HG03159 (cell line): ENCODE measurements at regions not wholly inside any gene's neighbourhood (a gene's known extent, or its start where the extent isn't known, plus 50 kb on each side); places are given as distances from the start of the nearest gene placed in this dataset.
"Not testable (repeated sequence)": the region's sequence is repeated elsewhere in the genome, so short reads cannot be mapped to it uniquely, and the experiment has no call there.

Experiments used
- ATAC-seq: cut with Tn5 transposase; IDR thresholded peaks from one replicate; pipeline ENCODE4 v1.9.1; 2021; ENCODE audit warnings: mild to moderate bottlenecking, moderate library complexity; ENCODE audit not compliant: unreplicated experiment

GRCh38 chr15:66993874-66994696 is 71.3 kb upstream of the SMAD3 start:
- no peak for ATAC-seq

GRCh38 chr15:66994927-66995656 is 70.3 kb upstream of the SMAD3 start:
- ATAC-seq = no peak

- ATAC-seq = no peak
These were observed 69.3 kb upstream of the SMAD3 start for GRCh38 chr15:66996094-66996493.

DNA sequence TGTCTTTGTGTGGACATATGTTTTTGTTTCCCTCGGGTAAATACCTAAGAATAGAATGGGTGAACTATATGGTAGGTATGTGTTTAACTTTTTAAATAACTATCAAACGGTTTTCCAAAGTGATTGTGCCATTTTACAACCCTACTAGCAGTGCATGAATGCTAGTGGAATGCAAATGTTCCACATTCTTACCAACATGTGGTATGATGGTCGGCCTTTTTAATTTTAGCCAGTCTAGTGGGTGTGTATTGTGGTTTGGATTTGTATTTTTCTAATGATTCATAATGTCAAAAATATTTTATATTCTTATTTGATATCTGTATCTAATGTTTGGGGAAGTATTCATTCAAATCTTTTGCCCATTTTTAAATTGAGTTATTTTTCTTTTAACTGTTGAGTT is 68.2 kb upstream of the SMAD3 start:
- no peak for ATAC-seq

DNA sequence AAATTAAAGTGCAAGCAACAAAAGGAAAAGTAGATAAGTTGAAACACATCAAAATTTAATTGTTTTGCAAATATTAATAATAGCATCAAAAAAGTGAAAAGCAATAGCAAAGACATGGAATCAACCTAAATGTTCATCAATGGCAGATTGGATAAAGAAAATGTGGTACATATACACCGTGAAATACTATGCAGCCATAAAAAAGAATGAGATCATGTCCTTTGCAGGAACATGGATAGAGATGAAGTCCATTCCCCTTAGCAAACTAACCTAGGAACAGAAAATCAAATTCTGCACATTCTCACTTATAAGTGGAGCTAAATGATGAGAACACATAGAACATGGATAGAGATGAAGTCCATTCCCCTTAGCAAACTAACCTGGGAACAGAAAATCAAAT is 67.2 kb upstream of the SMAD3 start:
- not testable (repeated sequence) for ATAC-seq

DNA sequence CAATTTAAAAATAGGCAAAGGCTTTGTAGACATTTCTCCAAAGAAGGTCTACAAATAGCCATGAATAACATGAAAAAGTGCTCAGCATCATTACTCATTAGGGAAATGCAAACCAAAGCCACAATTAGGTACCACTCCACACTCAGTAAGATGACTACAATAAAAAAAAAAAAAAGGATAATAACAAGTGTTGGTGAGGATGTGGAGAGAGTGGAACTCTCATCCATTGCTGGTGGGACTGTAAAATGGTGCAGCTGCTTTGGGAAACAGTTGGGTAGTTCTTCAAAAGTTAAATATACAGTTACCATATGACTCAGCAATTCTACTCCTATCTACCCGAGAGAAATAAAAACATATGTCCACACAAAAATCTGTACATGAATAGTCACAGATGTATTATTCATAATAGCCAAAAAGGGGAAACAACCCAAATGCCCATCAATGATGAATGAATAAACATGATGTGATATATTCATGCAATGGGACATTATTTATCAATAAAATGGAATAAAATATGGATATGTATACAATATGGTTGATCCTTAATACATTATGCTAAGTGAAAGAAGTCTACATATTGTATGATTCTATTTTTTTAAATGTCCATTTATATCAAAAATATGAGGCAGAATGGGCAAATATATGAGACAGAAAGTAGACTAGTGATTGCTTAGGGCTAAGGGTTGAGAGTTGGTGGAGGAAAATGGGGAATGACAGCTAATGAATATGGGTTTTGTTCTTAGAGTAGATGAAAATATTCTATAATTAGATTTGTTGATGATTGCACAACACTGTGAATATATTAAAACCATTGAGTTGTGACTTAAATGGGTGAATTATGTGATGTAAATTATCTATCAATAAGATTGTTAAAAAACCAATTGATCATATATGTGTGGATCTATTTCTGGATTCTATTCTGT is 66.1 kb upstream of the SMAD3 start:
- ATAC-seq = no peak

- no peak for ATAC-seq
These were observed 64.5 kb upstream of the SMAD3 start for GRCh38 chr15:67000896-67001295.

DNA sequence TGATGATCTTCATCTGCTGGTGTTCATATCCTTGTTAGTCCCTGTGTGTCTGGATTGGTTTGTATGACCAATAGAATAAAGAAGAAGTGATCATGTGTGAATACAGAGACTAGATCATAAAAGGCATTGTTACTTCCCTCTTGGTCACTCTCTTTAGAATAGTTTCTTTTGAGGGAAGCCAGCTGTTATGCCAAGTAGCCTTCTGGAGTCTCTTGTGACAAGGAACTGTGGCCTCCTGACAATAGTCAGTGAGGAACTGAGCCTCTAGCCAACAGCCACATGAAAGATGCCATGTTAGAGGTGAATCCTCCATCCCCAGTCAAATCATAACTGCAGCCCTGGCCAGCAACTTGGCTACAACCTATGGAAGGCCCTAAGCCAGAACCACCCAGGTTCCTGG is 63.0 kb upstream of the SMAD3 start:
- ATAC-seq = no peak

DNA sequence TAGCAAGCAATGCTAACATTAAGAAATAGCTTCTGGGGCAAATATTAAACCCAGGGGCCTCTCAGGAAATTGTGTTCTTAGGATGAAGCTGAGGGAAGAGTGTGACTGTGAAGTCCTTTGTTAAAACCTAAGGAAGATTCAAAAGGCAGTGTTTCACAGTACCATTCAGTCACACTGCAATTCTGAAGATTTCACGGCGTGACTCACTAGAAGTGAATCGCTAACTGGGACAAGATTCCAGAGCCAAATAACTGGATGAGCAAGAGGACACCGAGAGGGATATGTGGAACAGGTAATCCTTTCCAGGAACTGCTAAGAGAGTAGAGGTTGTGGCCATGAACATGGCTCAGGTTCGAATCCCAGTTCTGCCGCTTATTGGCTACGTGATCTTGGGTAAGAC is 61.8 kb upstream of the SMAD3 start:
- no peak for ATAC-seq

- ATAC-seq = no peak
These were observed 61.3 kb upstream of the SMAD3 start for GRCh38 chr15:67004142-67004541.

DNA sequence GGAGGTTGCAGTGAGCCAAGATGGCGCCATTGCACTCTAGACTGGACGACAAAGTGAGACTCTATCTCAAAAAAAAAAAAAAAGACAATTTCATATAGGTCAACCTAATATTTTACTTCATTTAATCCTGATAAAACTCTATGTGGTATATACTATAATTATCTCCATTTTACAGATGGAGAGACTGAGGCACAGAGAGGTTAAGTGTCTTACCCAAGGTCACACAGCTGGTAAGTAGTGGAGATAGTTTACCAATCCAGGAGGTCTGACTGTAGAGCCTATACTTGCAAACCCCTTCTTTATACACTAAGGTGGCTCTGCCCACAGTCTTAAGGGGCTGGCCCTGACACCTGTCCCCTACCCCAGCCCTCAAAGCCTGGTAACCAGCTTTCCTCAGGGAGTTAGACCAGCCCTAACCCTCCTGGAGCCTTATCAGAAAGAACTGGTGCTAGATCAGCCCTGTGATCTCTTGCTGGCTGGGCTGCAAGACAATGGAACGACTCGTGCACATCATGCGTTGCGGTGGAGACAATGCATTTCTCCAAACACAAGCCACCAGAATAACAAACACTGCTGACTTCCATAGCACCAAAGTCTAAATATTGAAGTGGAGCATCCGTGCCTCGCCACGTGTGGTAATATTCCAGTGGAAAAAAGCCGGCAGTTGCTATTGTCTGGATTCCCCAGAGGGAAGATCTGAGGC is 60.0 kb upstream of the SMAD3 start:
- no peak for ATAC-seq

DNA sequence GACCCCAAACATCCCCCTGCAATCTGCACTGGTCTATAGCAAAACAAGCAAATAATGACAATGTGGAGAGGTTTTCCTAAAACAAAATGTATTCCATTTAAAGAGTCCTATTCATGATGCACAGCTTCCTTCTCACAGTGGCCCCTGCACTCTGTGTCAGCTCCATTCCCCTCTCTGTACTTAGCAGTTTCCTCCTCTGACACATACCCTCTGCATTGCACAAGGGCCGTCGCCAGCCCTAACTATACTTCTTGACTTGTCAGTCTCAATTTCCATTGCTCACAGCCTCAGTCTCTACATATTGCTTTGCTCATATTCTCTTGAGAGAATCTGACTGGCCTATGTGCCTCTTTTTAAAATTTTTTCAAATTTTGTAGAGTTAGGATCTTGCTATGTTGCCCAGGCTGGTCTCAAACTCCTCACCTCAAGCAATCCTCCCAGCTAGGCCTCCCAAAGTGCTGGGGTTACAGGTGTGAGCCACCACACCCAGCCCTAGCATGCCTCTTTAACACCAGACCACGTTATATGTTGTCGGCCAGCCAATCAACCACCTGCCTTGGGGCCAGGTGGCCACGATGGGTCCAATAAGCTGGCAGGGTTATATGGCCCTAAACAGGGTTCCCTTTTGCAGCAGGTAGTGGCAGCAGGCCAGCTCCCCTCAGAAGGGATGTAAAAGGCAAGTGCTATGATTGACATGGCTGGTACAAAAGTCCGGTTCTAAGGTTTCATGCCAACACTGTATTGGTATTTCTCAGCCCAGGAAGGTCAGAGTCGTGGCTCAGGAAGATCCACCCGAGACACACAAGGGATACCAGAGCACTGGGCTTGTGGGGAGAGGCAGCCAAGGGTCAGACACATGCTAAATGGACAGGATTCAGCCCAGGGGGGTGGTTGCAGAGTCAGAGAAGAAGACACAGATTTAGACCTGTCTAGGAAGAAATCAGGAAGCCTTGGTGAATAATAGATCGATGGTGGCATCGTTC is 59.0 kb upstream of the SMAD3 start:
- ATAC-seq = no peak

- ATAC-seq = no peak
These were observed 55.5 kb upstream of the SMAD3 start for GRCh38 chr15:67009576-67010569.

DNA sequence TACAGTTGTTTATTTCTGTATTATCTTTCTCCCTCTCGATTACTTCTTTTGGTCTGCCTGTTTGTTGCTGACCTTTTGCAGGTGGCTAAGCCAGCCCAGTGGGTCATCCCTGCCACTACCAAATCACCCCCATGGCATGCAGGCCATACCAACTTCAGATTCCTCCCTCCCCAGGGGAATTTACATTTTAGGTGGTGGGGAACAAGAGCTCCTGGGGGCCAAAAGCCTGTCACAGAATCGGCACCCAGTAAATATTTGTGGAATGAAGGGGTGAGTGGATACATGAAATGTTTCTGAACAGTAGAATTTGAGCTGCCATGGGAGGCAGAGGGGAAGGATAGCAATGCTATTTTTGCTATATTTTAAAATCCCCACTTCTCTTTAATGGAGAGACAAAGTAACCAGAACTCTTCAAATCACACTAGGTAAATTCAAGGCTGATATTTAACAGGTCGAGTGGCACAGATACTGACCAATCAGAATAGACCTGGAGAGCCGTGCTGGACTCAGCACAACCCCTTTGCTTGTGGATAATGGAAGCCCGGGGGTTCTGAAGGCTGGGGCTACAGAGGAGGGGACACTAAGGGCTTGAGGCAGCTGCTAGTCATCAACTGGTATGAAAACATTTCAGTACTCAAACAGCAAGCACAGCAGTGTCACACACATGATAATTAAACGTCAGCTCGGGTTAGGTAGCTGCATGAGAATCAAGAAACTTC is 54.3 kb upstream of the SMAD3 start:
- ATAC-seq = no peak

DNA sequence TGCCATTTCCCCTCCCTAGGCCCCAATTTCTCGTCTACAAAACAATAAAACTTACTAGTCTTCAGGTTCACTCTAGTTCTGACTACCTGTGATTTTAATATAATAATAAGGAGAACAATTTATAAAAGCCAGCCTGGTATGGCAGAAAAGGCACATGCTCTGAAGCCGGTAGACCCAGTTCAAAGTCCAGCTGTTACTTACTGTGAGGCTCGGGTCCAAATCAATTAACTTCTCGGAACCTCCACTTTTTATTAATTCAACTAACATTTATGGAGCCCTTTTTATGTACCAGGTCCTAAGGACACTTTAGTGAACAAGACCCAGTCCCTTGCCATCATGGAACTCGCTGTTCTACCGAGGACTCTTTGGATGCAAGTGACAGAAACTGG is 53.8 kb upstream of the SMAD3 start:
- ATAC-seq = no peak

GRCh38 chr15:67013696-67014095 is 51.7 kb upstream of the SMAD3 start:
- no peak for ATAC-seq
